ENCODE measurements at regions not wholly inside any gene's neighbourhood (a gene's known extent, or its start where the extent isn't known, plus 50 kb on each side); places are given as distances from the start of the nearest gene placed in this dataset.
"Not testable (repeated sequence)": the region's sequence is repeated elsewhere in the genome, so short reads cannot be mapped to it uniquely, and the experiment has no call there.

DNA sequence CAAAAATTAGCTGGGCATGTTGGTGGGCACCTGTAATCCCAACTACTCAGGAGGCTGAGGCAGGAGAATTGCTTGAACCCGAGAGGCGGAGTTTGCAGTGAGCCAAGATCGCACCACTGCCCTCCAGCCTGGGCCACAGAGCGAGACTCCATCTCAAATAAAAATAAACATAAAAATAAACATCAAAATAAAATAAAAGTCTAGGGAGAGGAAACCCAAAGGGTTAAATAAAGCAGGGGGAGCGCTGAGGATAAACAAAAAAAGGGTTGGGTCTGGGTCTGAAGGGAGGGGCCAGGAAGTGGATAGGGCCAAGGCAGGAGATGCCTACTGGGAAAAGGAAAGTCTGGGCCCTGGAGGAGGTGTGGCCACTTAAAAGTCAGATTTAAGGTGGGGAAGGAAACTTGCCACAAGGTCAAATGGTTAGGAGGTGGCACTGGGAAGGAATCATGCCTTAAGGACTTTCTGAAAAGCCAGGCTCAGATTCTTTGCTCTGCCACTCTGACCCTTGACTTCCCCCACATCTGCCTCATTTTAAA, 150.0 kb downstream of the ADSS2 start:
- DNase-seq = no peak

DNA sequence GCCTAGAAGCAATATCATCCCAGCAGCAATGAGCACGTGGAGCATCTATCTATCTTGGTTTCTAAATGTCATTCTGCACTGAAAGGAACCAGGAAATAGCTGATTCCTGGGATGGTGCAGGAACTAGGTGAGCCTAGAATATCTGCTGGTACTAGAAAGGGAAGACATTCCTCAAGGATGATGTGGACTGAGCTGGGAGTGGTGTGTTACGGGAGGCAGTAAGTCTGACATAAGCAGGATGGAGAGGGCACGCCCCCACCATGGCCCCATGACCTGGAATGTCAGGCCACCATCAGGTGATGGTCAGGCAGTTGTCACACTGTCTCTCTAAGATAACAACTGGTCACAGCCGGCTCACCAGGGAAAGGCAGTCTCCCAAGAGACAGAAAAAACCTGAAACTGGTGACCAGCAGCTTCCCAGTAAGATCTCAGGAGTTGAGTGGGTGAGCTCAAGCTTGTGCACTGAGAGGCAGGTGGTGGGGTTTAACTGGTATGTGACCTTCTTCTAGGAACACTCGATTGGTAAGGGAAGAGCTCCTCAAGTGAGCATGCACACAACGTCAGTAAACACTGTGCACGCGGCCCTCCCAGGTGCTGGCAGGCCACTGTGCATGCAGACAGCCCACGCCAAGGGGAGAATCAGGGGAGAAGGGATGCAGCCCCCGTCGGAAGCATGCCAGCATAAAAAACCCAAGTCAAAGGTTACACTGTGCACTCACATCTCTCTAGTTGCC, 148.7 kb downstream of the ADSS2 start:
- DNase-seq = no peak

- no peak for DNase-seq
Observed at GRCh38 chr1:244303610-244303969, 148.1 kb downstream of the ADSS2 start.

DNA sequence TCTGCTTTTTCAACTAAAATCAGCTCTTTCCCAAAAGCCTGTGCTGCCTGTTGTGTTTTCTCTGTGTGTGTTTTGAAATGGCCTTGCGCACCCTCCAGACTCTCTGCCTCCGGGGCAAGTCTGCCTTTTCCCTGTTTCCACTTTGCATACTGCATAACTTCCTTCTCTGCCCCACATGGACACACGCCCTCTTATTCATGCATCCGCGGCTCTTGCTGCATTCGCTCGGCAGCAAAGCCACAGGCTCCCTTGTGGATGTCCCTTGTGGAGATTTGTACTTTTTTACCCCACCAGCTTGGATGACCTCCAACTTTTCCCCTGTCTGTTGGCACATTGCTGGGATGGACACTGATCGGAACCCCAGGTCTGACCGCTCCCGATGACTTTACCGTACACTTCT, 147.6 kb downstream of the ADSS2 start:
- DNase-seq = no peak

- DNase-seq = no peak
Observed at GRCh38 chr1:244304656-244305055, 147.1 kb downstream of the ADSS2 start.

DNA sequence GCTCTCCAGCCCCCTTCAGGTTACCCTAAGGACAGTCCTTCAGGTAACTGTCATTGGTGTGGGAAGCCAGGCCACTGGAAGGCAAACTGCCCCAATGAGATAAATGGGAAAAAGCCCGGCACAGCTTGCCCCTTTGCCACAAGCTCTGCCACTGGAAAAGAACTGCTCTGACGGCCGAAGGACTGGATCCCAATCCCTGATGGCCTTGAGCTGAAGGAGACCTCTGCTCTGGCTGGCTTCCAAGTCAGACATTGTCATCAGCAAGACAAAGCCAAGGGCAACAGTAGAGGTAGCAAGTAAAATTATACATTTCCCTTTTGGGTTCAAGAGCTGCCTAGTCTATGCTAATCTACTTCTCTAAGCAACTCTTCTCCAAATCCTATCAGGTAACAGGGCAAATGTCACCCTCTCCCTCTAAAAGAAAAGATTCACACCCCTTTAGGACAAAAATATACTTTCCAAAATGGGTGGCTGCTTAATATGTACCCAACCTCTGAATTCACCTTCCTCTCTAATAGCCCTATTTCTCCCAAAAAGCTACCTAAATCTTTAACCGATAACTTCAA, 145.8 kb downstream of the ADSS2 start:
- DNase-seq = no peak

GRCh38 chr1:244306544-244306943, 145.2 kb downstream of the ADSS2 start:
- no peak for DNase-seq

- DNase-seq = not testable (repeated sequence)
Observed at GRCh38 chr1:244309191-244309590, 142.5 kb downstream of the ADSS2 start.

- DNase-seq = no peak
Observed at GRCh38 chr1:244311784-244312532, 139.8 kb downstream of the ADSS2 start.

DNA sequence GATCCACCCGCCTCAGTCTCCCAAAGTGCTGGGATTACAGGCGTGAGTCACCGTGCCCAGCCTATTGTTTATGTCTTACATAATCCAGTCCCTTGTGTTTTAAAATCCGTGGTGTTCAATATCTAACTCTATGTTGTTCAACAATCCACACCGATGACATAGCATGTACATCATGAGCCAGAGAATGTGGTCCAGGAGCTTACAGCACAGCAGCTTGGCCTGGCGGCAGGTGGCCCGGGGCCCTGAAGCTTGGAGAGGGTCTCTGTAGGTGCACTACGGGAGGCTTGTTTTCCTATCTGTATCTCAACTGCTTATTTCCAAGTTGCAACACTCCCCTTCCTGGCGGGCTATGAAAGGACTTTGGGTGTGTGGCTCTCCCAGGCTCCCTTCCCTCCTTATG, 138.4 kb downstream of the ADSS2 start:
- no peak for DNase-seq

DNA sequence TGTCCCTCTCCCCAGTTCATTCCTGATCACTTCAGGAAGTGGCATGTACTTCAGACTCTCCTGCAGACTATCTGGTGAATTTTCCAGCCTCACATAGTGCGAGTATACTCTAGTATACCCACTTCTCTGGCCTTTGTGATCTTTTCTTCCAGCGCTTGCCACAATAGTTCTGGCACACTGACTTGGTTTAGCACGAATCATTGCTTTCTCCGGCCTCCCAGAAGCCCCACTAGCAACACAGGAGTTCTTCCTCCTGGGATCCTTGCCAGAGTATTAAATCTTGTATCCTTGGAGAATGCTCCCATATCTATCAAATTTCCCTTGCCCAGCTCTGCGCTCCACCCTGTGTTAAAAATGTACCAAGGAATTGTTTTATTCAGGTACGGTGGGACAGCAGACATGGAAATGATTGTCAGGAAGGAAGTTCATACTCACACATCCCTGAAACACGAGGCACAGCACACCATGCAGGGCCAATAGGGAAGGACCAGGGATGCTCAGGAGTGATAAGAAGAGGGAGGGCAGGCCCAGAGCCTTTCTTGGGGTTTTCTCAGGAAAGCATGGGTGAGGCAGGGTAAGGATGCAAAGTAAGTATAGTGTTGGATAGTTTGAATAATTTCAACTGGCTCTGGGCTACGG, 136.7 kb downstream of the ADSS2 start:
- DNase-seq = no peak

DNA sequence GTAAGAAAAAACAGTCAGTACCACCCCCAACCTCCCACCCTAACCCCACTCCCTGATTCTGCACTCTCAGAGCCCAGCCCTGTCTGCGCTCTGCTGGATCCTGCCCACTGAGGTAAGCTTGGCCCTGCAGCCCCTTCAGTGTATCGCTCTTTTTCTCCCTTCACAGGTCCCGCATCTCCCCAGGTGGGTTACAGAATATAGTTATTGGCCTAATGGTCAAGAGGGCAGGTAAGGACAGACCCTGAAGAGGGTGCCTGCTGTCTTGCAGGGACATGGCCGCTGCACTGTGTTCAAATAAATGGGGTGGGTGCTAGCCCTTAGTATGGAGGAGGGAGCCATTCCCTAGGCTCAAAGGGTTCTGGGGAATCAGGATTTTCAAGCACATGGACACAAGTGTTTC, 135.7 kb downstream of the ADSS2 start:
- DNase-seq = no peak

DNA sequence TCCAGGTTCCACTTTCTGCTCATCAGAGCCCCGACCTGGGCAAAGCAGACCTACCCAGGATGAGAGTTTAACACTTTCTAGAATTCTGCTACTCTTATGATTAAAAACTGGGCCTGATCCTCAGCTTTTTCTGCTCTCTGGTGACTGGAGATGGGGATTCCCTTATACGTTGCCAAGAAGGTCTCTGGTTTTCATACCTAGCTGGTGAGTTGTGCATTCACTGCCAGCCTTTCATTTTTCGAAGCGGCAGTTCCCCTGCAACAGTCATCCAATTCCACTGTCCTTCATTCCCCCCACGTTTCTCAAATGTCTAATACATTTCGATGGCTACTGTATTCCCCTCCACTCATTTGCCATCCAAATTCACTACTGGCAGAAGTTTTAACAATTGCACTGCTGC, 135.3 kb downstream of the ADSS2 start:
- no peak for DNase-seq

GRCh38 chr1:244316986-244317655, 134.6 kb downstream of the ADSS2 start:
- no peak for DNase-seq

DNA sequence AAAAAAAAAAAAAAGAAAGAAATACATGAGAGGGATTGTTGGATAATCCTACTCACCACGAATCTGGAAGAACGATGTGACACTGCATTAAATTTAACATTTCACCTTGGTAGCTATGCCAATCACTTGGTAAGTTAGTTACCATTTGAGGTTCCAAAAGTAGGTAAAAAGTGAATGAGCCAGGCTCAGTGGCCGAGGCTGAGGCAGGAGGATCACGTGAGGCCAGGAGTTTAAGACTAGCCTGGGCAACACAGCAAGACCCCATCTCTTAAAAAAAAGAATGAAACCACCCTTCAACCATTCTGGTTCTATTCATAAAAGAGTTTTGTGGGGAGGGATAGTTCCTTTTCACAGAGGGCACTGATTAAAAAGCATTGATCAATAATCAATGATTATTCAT, 133.6 kb downstream of the ADSS2 start:
- no peak for DNase-seq

DNA sequence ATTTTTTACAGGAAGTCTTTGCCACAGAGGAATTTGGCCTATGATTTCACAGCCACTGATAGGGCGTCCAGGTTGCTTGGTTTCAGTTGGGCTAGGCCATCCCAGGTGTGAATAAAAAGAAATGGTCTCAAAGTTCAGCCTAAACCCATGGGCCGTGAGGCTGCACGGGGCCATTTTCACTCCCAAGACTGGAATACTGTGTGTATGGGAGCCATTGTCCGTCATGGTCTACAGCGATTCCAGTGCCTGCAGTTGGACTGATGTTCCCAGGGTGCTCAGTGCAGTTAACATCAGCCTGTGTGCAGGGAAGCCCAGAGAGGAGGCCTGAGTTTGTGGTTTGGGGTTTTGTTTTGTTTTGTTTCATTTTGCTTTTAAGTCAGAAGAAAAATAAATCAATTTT, 133.2 kb downstream of the ADSS2 start:
- DNase-seq = no peak

DNA sequence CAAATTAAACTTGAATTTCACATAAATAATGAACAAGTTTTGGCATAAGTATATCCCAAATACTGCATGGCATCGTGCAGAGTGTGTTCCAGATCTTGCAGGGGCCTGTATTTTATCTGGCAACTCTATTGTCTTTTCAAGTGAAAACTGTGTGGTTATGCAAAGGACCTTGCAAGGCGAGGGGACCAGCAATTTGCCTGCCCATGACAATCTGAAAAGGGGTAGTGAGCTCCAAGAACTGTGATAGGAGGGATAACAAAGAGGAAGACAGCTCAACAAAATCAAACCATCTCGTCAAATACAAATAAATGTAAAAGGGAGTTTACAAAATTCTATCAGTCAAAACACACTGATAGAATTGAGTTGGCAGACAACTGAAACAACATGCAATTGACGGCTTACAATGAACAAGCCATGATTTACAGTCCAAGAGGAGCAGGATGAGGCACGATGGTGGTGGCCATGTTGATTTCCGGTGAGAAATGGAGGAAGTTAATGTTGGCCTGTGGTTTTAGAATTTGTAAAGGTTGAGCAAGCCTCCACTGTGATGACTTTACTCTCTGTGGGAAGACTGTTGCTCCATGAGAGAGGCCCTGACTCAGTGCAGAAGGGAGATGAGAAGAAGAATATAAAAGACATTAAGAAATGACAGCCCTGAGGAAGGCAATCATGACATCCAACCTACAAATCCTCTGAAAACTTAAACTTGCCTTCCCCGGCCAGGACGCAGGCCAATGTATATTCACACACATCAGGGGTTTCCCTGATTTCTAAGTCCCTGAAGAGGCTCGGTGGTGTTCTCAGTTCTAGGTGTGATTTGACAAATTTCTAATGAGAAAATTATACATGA, 132.2 kb downstream of the ADSS2 start:
- peak; percentile 39 for DNase-seq

- DNase-seq = no peak
Observed at GRCh38 chr1:244322181-244322580, 129.5 kb downstream of the ADSS2 start.

GRCh38 chr1:244322791-244323521, 128.8 kb downstream of the ADSS2 start:
- peak; percentile 12 for DNase-seq

DNA sequence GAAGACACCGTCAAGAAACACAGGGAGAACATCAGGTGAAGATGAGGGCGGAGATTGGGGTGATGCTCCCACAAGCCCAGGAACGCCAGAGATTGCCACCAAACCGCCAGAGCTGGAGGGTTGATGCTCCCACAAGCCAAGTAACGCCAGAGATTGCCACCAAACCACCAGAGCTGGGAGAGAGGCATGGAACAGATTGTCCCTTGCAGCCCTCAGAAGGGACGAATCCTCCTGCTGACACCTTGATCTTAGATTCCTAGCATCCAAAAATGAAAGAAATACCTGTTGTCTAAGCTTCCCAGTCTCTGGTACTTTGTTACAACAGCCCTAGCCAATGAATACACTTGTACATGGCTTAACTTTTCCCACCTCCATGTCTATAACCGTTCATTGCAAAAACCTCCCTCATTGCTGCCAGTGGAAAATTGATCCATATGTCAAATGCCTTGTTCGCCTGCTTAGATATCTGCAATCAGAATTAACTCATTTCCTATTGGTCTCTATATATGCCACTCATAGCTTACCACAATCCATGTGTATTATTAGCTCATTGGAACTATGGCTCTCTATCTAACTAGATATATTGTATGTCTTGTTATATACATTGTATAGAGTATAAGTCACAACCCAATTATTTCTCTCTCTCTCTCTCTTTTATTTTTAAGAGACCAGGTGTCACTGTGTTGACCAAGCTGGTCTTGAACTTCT, 127.4 kb downstream of the ADSS2 start:
- DNase-seq = no peak
